ENCODE measurements at regions not wholly inside any gene's neighbourhood (a gene's known extent, or its start where the extent isn't known, plus 50 kb on each side); places are given as distances from the start of the nearest gene placed in this dataset.

DNA sequence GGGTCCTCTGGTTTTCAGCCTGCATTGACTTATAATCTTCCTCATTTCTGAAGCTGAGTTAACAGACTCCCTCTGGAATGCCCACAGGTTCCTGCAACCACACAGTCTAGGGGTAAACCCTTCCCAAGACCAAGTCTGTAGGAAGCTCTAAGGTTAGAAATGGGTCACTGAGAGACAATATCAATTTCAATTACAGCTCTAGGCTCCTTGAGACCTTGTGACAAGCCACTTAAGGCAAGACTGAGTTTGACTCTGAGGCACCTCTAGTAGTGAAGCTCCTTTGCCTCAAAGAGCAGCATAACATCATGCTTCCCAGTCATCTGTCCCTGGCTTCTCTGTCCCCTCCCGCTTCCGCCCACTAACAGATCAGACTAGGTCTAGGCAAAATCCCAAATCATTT lies 333.2 kb upstream of the JARID2 start:
- TF ChIP-seq EZH2 (IDR thresholded peaks at IDR 0.05; ENCODE audit: low read length, missing control alignments) = no peak
- TF ChIP-seq, protein P1, sequence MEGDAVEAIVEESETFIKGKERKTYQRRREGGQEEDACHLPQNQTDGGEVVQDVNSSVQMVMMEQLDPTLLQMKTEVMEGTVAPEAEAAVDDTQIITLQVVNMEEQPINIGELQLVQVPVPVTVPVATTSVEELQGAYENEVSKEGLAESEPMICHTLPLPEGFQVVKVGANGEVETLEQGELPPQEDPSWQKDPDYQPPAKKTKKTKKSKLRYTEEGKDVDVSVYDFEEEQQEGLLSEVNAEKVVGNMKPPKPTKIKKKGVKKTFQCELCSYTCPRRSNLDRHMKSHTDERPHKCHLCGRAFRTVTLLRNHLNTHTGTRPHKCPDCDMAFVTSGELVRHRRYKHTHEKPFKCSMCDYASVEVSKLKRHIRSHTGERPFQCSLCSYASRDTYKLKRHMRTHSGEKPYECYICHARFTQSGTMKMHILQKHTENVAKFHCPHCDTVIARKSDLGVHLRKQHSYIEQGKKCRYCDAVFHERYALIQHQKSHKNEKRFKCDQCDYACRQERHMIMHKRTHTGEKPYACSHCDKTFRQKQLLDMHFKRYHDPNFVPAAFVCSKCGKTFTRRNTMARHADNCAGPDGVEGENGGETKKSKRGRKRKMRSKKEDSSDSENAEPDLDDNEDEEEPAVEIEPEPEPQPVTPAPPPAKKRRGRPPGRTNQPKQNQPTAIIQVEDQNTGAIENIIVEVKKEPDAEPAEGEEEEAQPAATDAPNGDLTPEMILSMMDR (conservative IDR thresholded peaks at IDR 0.05 in 1 of 2, IDR thresholded peaks at IDR 0.05 in 1 of 2; ENCODE audit: low read depth in 1 of 2, low read length in 2 of 2) = no peak
- Histone ChIP-seq H3K36me3 (ENCODE audit: control insufficient read depth, insufficient read depth, low read length) (no peaks in the 10 kb centered on the region), H3K79me2 (ENCODE audit: control insufficient read depth, insufficient read depth, low read length) (no peaks in the 10 kb centered on the region), H2AFZ (ENCODE audit: low read length) (no peak overlapping the region), H3K27ac (ENCODE audit: insufficient read depth, low read length) (no peak overlapping the region), H3K4me1 (ENCODE audit: control insufficient read depth, extremely low read depth, insufficient read depth, low read length) (peaks cover 3% of the 10 kb centered on the region), H3K4me2 (ENCODE audit: extremely low read depth, insufficient read depth, low read length) (no peak overlapping the region), H4K20me1 (ENCODE audit: control insufficient read depth, extremely low read depth, insufficient read depth, low read length) (no peaks in the 10 kb centered on the region), H3K4me3 (replicated peaks in 1 of 4; ENCODE audit: control extremely low read depth in 1 of 4, insufficient read depth in 1 of 4, low read depth in 3 of 4, low read length in 4 of 4) (no peak overlapping the region), H3K9me3 (ENCODE audit: control insufficient read depth, insufficient read depth, low read depth, low read length) (no peaks in the 10 kb centered on the region), H3K9ac (ENCODE audit: insufficient read depth, low read length) (no peak overlapping the region), H3K27me3 (ENCODE audit: control insufficient read depth, insufficient read depth, low read length) (no peaks in the 10 kb centered on the region)
- DNase-seq (ENCODE audit: low read depth in 2 of 2) = no peak

- Histone ChIP-seq H2AFZ (ENCODE audit: low read length) (no peak overlapping the region), H4K20me1 (ENCODE audit: control insufficient read depth, extremely low read depth, insufficient read depth, low read length) (no peaks in the 10 kb centered on the region), H3K27me3 (ENCODE audit: control insufficient read depth, insufficient read depth, low read length) (no peaks in the 10 kb centered on the region), H3K4me3 (replicated peaks in 1 of 4; ENCODE audit: control extremely low read depth in 1 of 4, insufficient read depth in 1 of 4, low read depth in 3 of 4, low read length in 4 of 4) (no peak overlapping the region), H3K36me3 (ENCODE audit: control insufficient read depth, insufficient read depth, low read length) (no peaks in the 10 kb centered on the region), H3K27ac (ENCODE audit: insufficient read depth, low read length) (no peak overlapping the region), H3K9ac (ENCODE audit: insufficient read depth, low read length) (no peak overlapping the region), H3K9me3 (ENCODE audit: control insufficient read depth, insufficient read depth, low read depth, low read length) (no peaks in the 10 kb centered on the region), H3K79me2 (ENCODE audit: control insufficient read depth, insufficient read depth, low read length) (no peaks in the 10 kb centered on the region), H3K4me1 (ENCODE audit: control insufficient read depth, extremely low read depth, insufficient read depth, low read length) (peaks cover 3% of the 10 kb centered on the region), H3K4me2 (ENCODE audit: extremely low read depth, insufficient read depth, low read length) (no peak overlapping the region)
- TF ChIP-seq EZH2 (IDR thresholded peaks at IDR 0.05; ENCODE audit: low read length, missing control alignments) = no peak
- DNase-seq (ENCODE audit: low read depth in 2 of 2) = no peak
Measured at GRCh38 chr6:14913931-14914330, 331.9 kb upstream of the JARID2 start.

- DNase-seq (ENCODE audit: low read depth in 2 of 2) = no peak
- Histone ChIP-seq H3K27me3 (ENCODE audit: control insufficient read depth, insufficient read depth, low read length) (no peaks in the 10 kb centered on the region), H4K20me1 (ENCODE audit: control insufficient read depth, extremely low read depth, insufficient read depth, low read length) (no peaks in the 10 kb centered on the region), H3K79me2 (ENCODE audit: control insufficient read depth, insufficient read depth, low read length) (no peaks in the 10 kb centered on the region), H3K9me3 (ENCODE audit: control insufficient read depth, insufficient read depth, low read depth, low read length) (no peaks in the 10 kb centered on the region), H3K27ac (ENCODE audit: insufficient read depth, low read length) (no peak overlapping the region), H3K4me2 (ENCODE audit: extremely low read depth, insufficient read depth, low read length) (no peak overlapping the region), H2AFZ (ENCODE audit: low read length) (no peak overlapping the region), H3K36me3 (ENCODE audit: control insufficient read depth, insufficient read depth, low read length) (no peaks in the 10 kb centered on the region), H3K4me3 (replicated peaks in 1 of 4; ENCODE audit: control extremely low read depth in 1 of 4, insufficient read depth in 1 of 4, low read depth in 3 of 4, low read length in 4 of 4) (no peak overlapping the region), H3K9ac (ENCODE audit: insufficient read depth, low read length) (no peak overlapping the region), H3K4me1 (ENCODE audit: control insufficient read depth, extremely low read depth, insufficient read depth, low read length) (no peaks in the 10 kb centered on the region)
- TF ChIP-seq, protein P1 (conservative IDR thresholded peaks at IDR 0.05 in 1 of 2, IDR thresholded peaks at IDR 0.05 in 1 of 2; ENCODE audit: low read depth in 1 of 2, low read length in 2 of 2) = no peak
Measured at GRCh38 chr6:14915888-14916832, 329.7 kb upstream of the JARID2 start.
